Mesothelial cell of epicardium (in vitro differentiated cells): ENCODE measurements at regions not wholly inside any gene's neighbourhood (a gene's known extent, or its start where the extent isn't known, plus 50 kb on each side); places are given as distances from the start of the nearest gene placed in this dataset.
"Not testable (repeated sequence)": the region's sequence is repeated elsewhere in the genome, so short reads cannot be mapped to it uniquely, and the experiment has no call there.

ENCODE experiments used
- DNase-seq, 2 experiments: peaks; one replicate each; pipeline ENCODE4 v3.0.0; 2021; ENCODE audit warnings: low spot score in 2 of 2; ENCODE audit not compliant: unreplicated experiment in 2 of 2
- H3K27ac Mint-ChIP-seq: 2 replicates; pipeline ENCODE4 v1.8.0; 2021; ENCODE audit warnings: mixed read lengths
- H3K27me3 Mint-ChIP-seq: 2 replicates; pipeline ENCODE4 v1.8.0; 2021; ENCODE audit warnings: low read depth, mixed read lengths
- H3K36me3 Mint-ChIP-seq: 2 replicates; pipeline ENCODE4 v1.8.0; 2021; ENCODE audit warnings: mixed read lengths
- H3K4me1 Mint-ChIP-seq: 2 replicates; pipeline ENCODE4 v1.8.0; 2021; ENCODE audit warnings: mixed read lengths
- H3K4me3 Mint-ChIP-seq: 2 replicates; pipeline ENCODE4 v1.8.0; 2021; ENCODE audit warnings: mild to moderate bottlenecking, moderate library complexity, mixed read lengths
- H3K9me3 Mint-ChIP-seq: 2 replicates; pipeline ENCODE4 v1.8.0; 2021; ENCODE audit warnings: mixed read lengths
- TF ChIP-seq, protein P1 (sequence below): fragments of 200-600 bp; sonication (generic); IDR thresholded peaks from one replicate; pipeline ENCODE4 v1.5.0; 2021; ENCODE audit warnings: antibody characterized with exemption; ENCODE audit not compliant: unreplicated experiment

DNA sequence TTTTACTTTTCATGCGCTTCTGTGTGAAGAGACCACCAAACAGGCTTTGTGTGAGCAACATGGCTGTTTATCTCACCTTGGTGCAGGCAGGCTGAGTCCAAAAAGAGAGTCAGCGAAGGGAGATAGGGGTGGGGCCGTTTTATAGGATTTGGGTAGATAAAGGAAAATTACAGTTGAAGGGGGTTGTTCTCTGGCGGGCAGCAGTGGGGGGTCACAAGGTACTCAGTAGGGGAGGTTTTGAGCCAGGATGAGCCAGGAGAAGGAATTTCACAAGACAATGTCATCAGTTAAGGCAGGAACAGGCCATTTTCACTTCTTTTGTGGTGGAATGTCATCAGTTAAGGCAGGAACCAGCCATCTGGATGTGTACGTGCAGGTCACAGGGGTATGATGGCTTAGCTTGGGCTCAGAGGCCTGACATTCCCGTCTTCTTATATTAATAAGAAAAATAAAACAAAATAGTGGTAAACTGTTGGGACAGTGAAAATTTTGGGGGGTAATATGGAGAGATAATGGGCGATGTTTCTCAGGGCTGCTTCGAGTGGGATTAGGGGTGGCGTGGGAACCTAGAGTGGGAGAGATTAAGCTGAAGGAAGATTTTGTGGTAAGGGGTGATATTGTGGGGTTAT lies 670.0 kb downstream of the SUCLG1 start:
- not testable (repeated sequence) for H3K36me3 Mint-ChIP-seq, H3K4me1 Mint-ChIP-seq, H3K9me3 Mint-ChIP-seq, H3K27me3 Mint-ChIP-seq, DNase-seq, H3K4me3 Mint-ChIP-seq, H3K27ac Mint-ChIP-seq

DNA sequence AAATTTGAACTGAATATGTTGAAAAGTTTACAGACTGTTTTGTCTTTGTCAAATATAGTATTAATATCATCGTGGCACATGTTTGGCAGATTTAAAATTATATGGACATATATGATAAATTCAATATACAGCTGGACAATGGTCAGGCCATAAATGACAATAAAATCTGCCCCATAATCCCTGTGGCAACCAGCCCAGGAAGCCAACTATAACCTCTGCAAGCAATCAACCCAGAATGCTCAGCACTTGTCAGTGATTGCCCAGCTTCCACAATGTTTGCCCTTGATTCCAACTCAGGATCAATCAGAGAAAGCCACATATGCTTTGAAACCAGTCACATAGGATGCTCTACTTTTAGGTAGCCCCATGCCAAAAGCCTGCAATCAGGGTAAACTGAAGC lies 671.9 kb downstream of the SUCLG1 start:
- Mint-ChIP-seq H3K36me3 (no peaks in the 10 kb centered on the region), H3K4me1 (peaks cover 6% of the 10 kb centered on the region), H3K27ac (no peak overlapping the region), H3K4me3 (no peak overlapping the region), H3K27me3 (no peaks in the 10 kb centered on the region), H3K9me3 (no peaks in the 10 kb centered on the region)
- TF ChIP-seq, protein P1, sequence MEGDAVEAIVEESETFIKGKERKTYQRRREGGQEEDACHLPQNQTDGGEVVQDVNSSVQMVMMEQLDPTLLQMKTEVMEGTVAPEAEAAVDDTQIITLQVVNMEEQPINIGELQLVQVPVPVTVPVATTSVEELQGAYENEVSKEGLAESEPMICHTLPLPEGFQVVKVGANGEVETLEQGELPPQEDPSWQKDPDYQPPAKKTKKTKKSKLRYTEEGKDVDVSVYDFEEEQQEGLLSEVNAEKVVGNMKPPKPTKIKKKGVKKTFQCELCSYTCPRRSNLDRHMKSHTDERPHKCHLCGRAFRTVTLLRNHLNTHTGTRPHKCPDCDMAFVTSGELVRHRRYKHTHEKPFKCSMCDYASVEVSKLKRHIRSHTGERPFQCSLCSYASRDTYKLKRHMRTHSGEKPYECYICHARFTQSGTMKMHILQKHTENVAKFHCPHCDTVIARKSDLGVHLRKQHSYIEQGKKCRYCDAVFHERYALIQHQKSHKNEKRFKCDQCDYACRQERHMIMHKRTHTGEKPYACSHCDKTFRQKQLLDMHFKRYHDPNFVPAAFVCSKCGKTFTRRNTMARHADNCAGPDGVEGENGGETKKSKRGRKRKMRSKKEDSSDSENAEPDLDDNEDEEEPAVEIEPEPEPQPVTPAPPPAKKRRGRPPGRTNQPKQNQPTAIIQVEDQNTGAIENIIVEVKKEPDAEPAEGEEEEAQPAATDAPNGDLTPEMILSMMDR, result no peak
- no peak for DNase-seq

DNA sequence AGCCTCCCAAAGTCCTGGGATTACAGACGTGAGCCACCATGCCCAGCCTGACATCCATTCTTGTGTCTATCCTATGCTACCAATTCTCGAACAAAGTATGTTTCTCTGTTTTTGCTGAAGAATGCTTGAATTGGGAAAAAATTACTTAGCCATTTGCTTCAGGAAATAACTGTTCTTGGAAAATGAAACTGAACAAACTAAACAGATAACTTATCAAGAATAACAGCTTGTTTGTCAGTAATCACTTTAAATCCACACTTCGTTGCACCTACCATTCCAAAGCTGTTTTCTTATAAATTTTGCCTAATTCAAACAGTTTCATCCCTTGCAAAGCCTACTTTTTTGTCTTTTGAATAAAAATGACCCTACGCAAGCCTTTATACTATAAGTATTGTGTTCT lies 672.9 kb downstream of the SUCLG1 start:
- H3K27me3 Mint-ChIP-seq, result peaks cover 2% of the 10 kb centered on the region
- DNase-seq, result no peak
- TF ChIP-seq, protein P1, result no peak
- no peak overlapping the region for H3K4me3 Mint-ChIP-seq
- peaks cover 6% of the 10 kb centered on the region for H3K4me1 Mint-ChIP-seq
- H3K27ac Mint-ChIP-seq, result no peak overlapping the region
- no peaks in the 10 kb centered on the region for H3K36me3 Mint-ChIP-seq
- H3K9me3 Mint-ChIP-seq, result peaks cover 8% of the 10 kb centered on the region

DNA sequence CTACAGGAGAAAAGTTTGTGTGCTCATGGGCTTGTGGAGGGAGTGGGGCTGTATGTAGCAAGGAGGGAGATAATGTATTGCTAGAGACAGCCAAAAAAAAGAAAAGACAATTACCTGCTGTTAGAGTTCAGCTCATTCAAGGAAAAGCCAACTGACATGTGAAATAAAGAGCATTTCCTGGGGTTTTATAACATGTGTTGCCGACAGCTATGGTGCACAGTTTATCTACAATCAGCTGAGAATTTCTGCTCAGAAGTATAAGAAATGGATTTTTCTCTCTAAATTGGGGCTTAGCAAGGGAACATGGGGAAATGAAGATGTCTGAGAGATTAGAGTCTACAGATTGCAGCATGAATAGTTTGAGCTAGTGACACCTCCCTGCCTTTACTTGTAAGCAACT lies 674.1 kb downstream of the SUCLG1 start:
- H3K9me3 Mint-ChIP-seq, result peaks cover 18% of the 10 kb centered on the region
- peaks cover 2% of the 10 kb centered on the region for H3K27me3 Mint-ChIP-seq
- H3K36me3 Mint-ChIP-seq, result no peaks in the 10 kb centered on the region
- H3K4me3 Mint-ChIP-seq, result no peak overlapping the region
- H3K27ac Mint-ChIP-seq, result no peak overlapping the region
- no peak for DNase-seq
- peaks cover 6% of the 10 kb centered on the region for H3K4me1 Mint-ChIP-seq
- TF ChIP-seq, protein P1, result no peak

DNA sequence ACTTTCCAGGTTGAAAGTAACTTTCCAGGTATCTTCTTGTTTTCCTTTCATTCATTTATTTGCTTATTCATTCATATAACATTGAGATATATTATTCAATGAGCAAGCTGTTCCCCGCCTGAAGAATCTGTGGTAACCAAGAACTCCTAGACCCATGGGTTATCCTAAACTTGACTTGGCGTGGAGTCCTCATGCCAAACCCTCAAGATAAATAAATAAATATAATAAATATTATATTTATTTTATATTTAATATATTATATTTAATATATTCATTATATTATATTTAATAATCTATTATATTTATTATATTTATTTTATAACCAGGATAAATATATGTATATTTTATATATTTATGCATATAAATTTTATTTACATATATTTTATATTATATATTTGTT lies 674.8 kb downstream of the SUCLG1 start:
- peaks cover 2% of the 10 kb centered on the region for H3K27me3 Mint-ChIP-seq
- peaks cover 19% of the 10 kb centered on the region for H3K9me3 Mint-ChIP-seq
- no peak for DNase-seq
- no peaks in the 10 kb centered on the region for H3K36me3 Mint-ChIP-seq
- no peak overlapping the region for H3K4me3 Mint-ChIP-seq
- TF ChIP-seq, protein P1, result no peak
- no peak overlapping the region for H3K27ac Mint-ChIP-seq
- peaks cover 6% of the 10 kb centered on the region for H3K4me1 Mint-ChIP-seq

DNA sequence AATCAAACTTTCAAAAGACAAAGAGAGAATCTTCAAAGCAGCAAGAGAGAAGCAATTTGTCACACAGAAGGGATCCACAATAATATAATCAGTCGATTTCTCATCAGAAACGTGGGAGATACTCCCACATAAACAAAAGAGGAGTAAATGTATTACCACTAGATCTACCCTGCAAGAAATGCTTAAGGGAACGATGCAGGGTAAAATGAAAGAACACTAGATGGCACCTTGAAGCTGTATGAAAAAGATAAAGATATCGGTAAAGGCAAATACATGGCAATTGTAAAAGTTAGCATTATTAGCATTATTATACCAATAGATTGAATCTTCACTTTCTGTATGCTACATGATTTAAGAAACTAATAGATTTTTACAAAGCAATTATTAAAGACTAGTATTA lies 677.0 kb downstream of the SUCLG1 start:
- H3K27ac Mint-ChIP-seq, result no peak overlapping the region
- peaks cover 2% of the 10 kb centered on the region for H3K27me3 Mint-ChIP-seq
- peaks cover 6% of the 10 kb centered on the region for H3K4me1 Mint-ChIP-seq
- no peak for DNase-seq
- H3K4me3 Mint-ChIP-seq, result no peak overlapping the region
- peaks cover 19% of the 10 kb centered on the region for H3K9me3 Mint-ChIP-seq
- H3K36me3 Mint-ChIP-seq, result no peaks in the 10 kb centered on the region
- TF ChIP-seq, protein P1, result no peak
